ENCODE measurements at regions not wholly inside any gene's neighbourhood (a gene's known extent, or its start where the extent isn't known, plus 50 kb on each side); places are given as distances from the start of the nearest gene placed in this dataset.
"Not testable (repeated sequence)": the region's sequence is repeated elsewhere in the genome, so short reads cannot be mapped to it uniquely, and the experiment has no call there.

- no peak for DNase-seq (ENCODE audit: low read depth)
Measured at GRCh38 chr2:116769514-116769913, 1045.0 kb upstream of the DDX18 start.

GRCh38 chr2:116776556-116776955 lies 1037.9 kb upstream of the DDX18 start:
- DNase-seq (ENCODE audit: low read depth), result no peak

GRCh38 chr2:116787848-116788247 lies 1026.6 kb upstream of the DDX18 start:
- DNase-seq (ENCODE audit: low read depth), result no peak

- DNase-seq (ENCODE audit: low read depth), result no peak
Measured at GRCh38 chr2:116802671-116803070, 1011.8 kb upstream of the DDX18 start.

GRCh38 chr2:116804901-116805300 lies 1009.6 kb upstream of the DDX18 start:
- no peak for DNase-seq (ENCODE audit: low read depth)

- DNase-seq (ENCODE audit: low read depth), result not testable (repeated sequence)
Measured at GRCh38 chr2:116806505-116806904, 1008.0 kb upstream of the DDX18 start.

- DNase-seq (ENCODE audit: low read depth), result no peak
Measured at GRCh38 chr2:116809109-116809508, 1005.4 kb upstream of the DDX18 start.

GRCh38 chr2:116810071-116810470 lies 1004.4 kb upstream of the DDX18 start:
- DNase-seq (ENCODE audit: low read depth), result no peak

- peak; percentile 1 for DNase-seq (ENCODE audit: low read depth)
Measured at GRCh38 chr2:116810645-116811044, 1003.8 kb upstream of the DDX18 start.

GRCh38 chr2:116819355-116819754 lies 995.1 kb upstream of the DDX18 start:
- no peak for DNase-seq (ENCODE audit: low read depth)

- DNase-seq (ENCODE audit: low read depth), result no peak
Measured at GRCh38 chr2:116820986-116821385, 993.5 kb upstream of the DDX18 start.

GRCh38 chr2:116829543-116829942 lies 984.9 kb upstream of the DDX18 start:
- not testable (repeated sequence) for DNase-seq (ENCODE audit: low read depth)

GRCh38 chr2:116832148-116832547 lies 982.3 kb upstream of the DDX18 start:
- no peak for DNase-seq (ENCODE audit: low read depth)

GRCh38 chr2:116833052-116833451 lies 981.4 kb upstream of the DDX18 start:
- DNase-seq (ENCODE audit: low read depth), result no peak

GRCh38 chr2:116842164-116842563 lies 972.3 kb upstream of the DDX18 start:
- DNase-seq (ENCODE audit: low read depth), result no peak

GRCh38 chr2:116859708-116860107 lies 954.8 kb upstream of the DDX18 start:
- no peak for DNase-seq (ENCODE audit: low read depth)

- DNase-seq (ENCODE audit: low read depth), result no peak
Measured at GRCh38 chr2:116874021-116874420, 940.5 kb upstream of the DDX18 start.

- DNase-seq (ENCODE audit: low read depth), result no peak
Measured at GRCh38 chr2:116877274-116877673, 937.2 kb upstream of the DDX18 start.

- no peak for DNase-seq (ENCODE audit: low read depth)
Measured at GRCh38 chr2:116877944-116878343, 936.5 kb upstream of the DDX18 start.

- DNase-seq (ENCODE audit: low read depth), result no peak
Measured at GRCh38 chr2:116879650-116880160, 934.8 kb upstream of the DDX18 start.

- no peak for DNase-seq (ENCODE audit: low read depth)
Measured at GRCh38 chr2:116891191-116891590, 923.3 kb upstream of the DDX18 start.

- DNase-seq (ENCODE audit: low read depth), result no peak
Measured at GRCh38 chr2:116911540-116911939, 903.0 kb upstream of the DDX18 start.

GRCh38 chr2:116915673-116916072 lies 898.8 kb upstream of the DDX18 start:
- DNase-seq (ENCODE audit: low read depth), result no peak

- DNase-seq (ENCODE audit: low read depth), result no peak
Measured at GRCh38 chr2:116917196-116917595, 897.3 kb upstream of the DDX18 start.

- DNase-seq (ENCODE audit: low read depth), result no peak
Measured at GRCh38 chr2:116918574-116918973, 895.9 kb upstream of the DDX18 start.

Measured in GM04503 (cell line).